SK-N-SH (cell line): ENCODE measurements at regions not wholly inside any gene's neighbourhood (a gene's known extent, or its start where the extent isn't known, plus 50 kb on each side); places are given as distances from the start of the nearest gene placed in this dataset.

Experiments used
- CTCF ChIA-PET: fragments of 300-600, 350-600 bp; formaldehyde crosslinking; extraction: SDS; loops from one replicate; lab custom pipeline; 2021; lab: Yijun Ruan, JAX
- POLR2A ChIA-PET: fragments of 350-600 bp; sonication (Branson Sonifier 250); formaldehyde crosslinking; extraction: SDS; loops from one replicate; lab custom pipeline; 2020; ENCODE audit warnings: antibody characterized with exemption, inconsistent platforms; lab: Yijun Ruan, JAX
- DNase-seq: peaks from one replicate; pipeline ENCODE4 v3.0.0; 2012
- H2AFZ ChIP-seq: fragments of 200-600 bp; sonication (generic); 2 replicates; pipeline ENCODE4 v1.8.1; 2016; ENCODE audit warnings: antibody characterized with exemption, mild to moderate bottlenecking, low read depth
- H3F3A ChIP-seq: fragments of 200-600 bp; sonication (generic); replicated peaks from 2 replicates; pipeline ENCODE3; 2016; ENCODE audit warnings: antibody characterized with exemption, mild to moderate bottlenecking; ENCODE audit not compliant: insufficient read depth
- H3K27ac ChIP-seq, 2 experiments: fragments of 200-500 bp in 1 of 2; fragments of 200-600 bp in 1 of 2; sonication (Bioruptor generic) in 1 of 2; sonication (generic), shearing (Covaris generic) in 1 of 2; 2 replicates each; pipeline versions ENCODE4 v1.5.1 to v1.6.1; 2014 to 2016; ENCODE audit warnings: low read depth in 2 of 2, inconsistent platforms in 1 of 2, low read length in 1 of 2, mild to moderate bottlenecking in 1 of 2, mixed read lengths in 1 of 2
- H3K27me3 ChIP-seq: fragments of 200-600 bp; sonication (generic), shearing (Covaris generic); 2 replicates; pipeline ENCODE4 v1.6.1; 2016; ENCODE audit warnings: mixed run types; ENCODE audit not compliant: insufficient read depth
- H3K36me3 ChIP-seq, 2 experiments: fragments of 200-500 bp in 1 of 2; fragments of 200-600 bp in 1 of 2; sonication (Bioruptor generic) in 1 of 2; sonication (generic) in 1 of 2; replicated peaks in 1 of 2; 2 replicates each; pipeline versions ENCODE3 to v1.5.1; 2014 to 2016; ENCODE audit warnings: low read length in 1 of 2, mild to moderate bottlenecking in 1 of 2; ENCODE audit not compliant: insufficient read depth in 2 of 2, control insufficient read depth in 1 of 2
- H3K4me1 ChIP-seq, 2 experiments: fragments of 200-500 bp in 1 of 2; fragments of 200-600 bp in 1 of 2; sonication (Bioruptor generic) in 1 of 2; sonication (generic), shearing (Covaris generic) in 1 of 2; 2 replicates each; pipeline versions ENCODE4 v1.5.1 to v1.6.1; 2014 to 2016; ENCODE audit warnings: low read depth in 1 of 2, low read length in 1 of 2, mixed run types in 1 of 2; ENCODE audit not compliant: insufficient read depth in 2 of 2, control insufficient read depth in 1 of 2
- H3K4me2 ChIP-seq: fragments of 200-600 bp; sonication (generic), shearing (Covaris generic); 2 replicates; pipeline ENCODE4 v1.6.1; 2017; ENCODE audit warnings: mixed run types
- H3K4me3 ChIP-seq, 2 experiments: fragments of 200-500 bp in 1 of 2; fragments of 200-600 bp in 1 of 2; sonication (Bioruptor generic) in 1 of 2; sonication (generic), shearing (Covaris generic) in 1 of 2; 2 replicates each; pipeline versions ENCODE4 v1.5.1 to v1.8.1; 2014 to 2016; ENCODE audit warnings: low read depth in 2 of 2, inconsistent platforms in 1 of 2, low read length in 1 of 2, mild to moderate bottlenecking in 1 of 2, mixed read lengths in 1 of 2, moderate library complexity in 1 of 2
- H3K79me2 ChIP-seq: fragments of 200-600 bp; sonication (generic); 2 replicates; pipeline ENCODE4 v1.8.1; 2017; ENCODE audit warnings: mild to moderate bottlenecking; ENCODE audit not compliant: insufficient read depth
- H3K9ac ChIP-seq: fragments of 200-600 bp; sonication (generic); 2 replicates; pipeline ENCODE4 v1.6.1; 2017; ENCODE audit warnings: mixed run types
- H3K9me2 ChIP-seq: fragments of 200-600 bp; sonication (generic); 2 replicates; pipeline ENCODE4 v1.6.1; 2017; ENCODE audit warnings: mixed run types
- H3K9me3 ChIP-seq: fragments of 200-600 bp; sonication (generic); 2 replicates; pipeline ENCODE4 v1.6.1; 2017; ENCODE audit warnings: mixed run types, mild to moderate bottlenecking, moderate library complexity
- H4K20me1 ChIP-seq: fragments of 200-600 bp; sonication (generic); 2 replicates; pipeline ENCODE4 v1.6.1; 2017; ENCODE audit warnings: mild to moderate bottlenecking, mixed run types; ENCODE audit not compliant: insufficient read depth
- ELF1 ChIP-seq: IDR thresholded peaks from 2 replicates; pipeline ENCODE4 v1.4.0; 2012
- EP300 ChIP-seq, 2 experiments: IDR thresholded peaks; 2 replicates each; pipeline versions ENCODE4 v1.4.0 to v1.6.1; 2012; ENCODE audit warnings: borderline replicate concordance in 1 of 2, low read depth in 1 of 2, low read length in 1 of 2
- FOXM1 ChIP-seq: IDR thresholded peaks from 2 replicates; pipeline ENCODE4 v1.4.0; 2012; ENCODE audit warnings: low read depth, mild to moderate bottlenecking
- JUND ChIP-seq: IDR thresholded peaks from 2 replicates; pipeline ENCODE4 v1.4.0; 2012
- MXI1 ChIP-seq: IDR thresholded peaks from 2 replicates; pipeline ENCODE4 v1.6.1; 2012; ENCODE audit warnings: mild to moderate bottlenecking, low read depth, low read length, improper control_type of control experiment
- NFIC ChIP-seq: IDR thresholded peaks from 2 replicates; pipeline ENCODE4 v1.4.0; 2012; ENCODE audit warnings: borderline replicate concordance
- PBX3 ChIP-seq: IDR thresholded peaks from 2 replicates; pipeline ENCODE4; 2012
- POLR2AphosphoS5 ChIP-seq: IDR thresholded peaks from 2 replicates; pipeline ENCODE4 v1.6.1; 2012; ENCODE audit warnings: low read depth, low read length
- RCOR1 ChIP-seq: fragments of 150-350 bp; IDR thresholded peaks from 2 replicates; pipeline ENCODE4 v1.6.1; 2017; ENCODE audit warnings: antibody characterized with exemption, low read length
- REST ChIP-seq: IDR thresholded peaks from 2 replicates; pipeline ENCODE4 v1.6.1; 2012; ENCODE audit warnings: mild to moderate bottlenecking, low read depth, low read length, moderate library complexity
- RXRA ChIP-seq: IDR thresholded peaks from 2 replicates; pipeline ENCODE4 v1.4.0; 2012; ENCODE audit warnings: low read depth, mild to moderate bottlenecking, borderline replicate concordance
- SMC3 ChIP-seq: IDR thresholded peaks from 2 replicates; pipeline ENCODE4 v1.6.1; 2012; ENCODE audit warnings: low read depth, low read length, improper control_type of control experiment
- TAF1 ChIP-seq: IDR thresholded peaks from 2 replicates; pipeline ENCODE4 v1.6.1; 2012; ENCODE audit warnings: low read depth, mild to moderate bottlenecking, low read length, moderate library complexity, borderline replicate concordance
- TCF12 ChIP-seq: IDR thresholded peaks from 2 replicates; pipeline ENCODE4 v1.4.0; 2012
- TEAD4 ChIP-seq: IDR thresholded peaks from 2 replicates; pipeline ENCODE4 v1.4.0; 2012; ENCODE audit warnings: mild to moderate bottlenecking, borderline replicate concordance; ENCODE audit not compliant: insufficient read depth
- WGBS: methylation state at CpG from one replicate; pipeline ENCODE4 v1.1.6; 2017; ENCODE audit warnings: low lambda C conversion rate; 5-methylcytosine and 5-hydroxymethylcytosine counted together
- TF ChIP-seq, protein P1 (sequence below): fragments of 150-350 bp; IDR thresholded peaks from 2 replicates; pipeline ENCODE4 v1.6.1; 2016; ENCODE audit warnings: mild to moderate bottlenecking, low read depth, low read length
- TF ChIP-seq, protein P2 (sequence below): fragments of 200-600 bp; sonication (generic); IDR thresholded peaks from 2 replicates; pipeline ENCODE4 v1.6.1; 2017; ENCODE audit warnings: antibody characterized with exemption, mild to moderate bottlenecking, moderate library complexity
- TF ChIP-seq, protein P3 (sequence below): IDR thresholded peaks from 2 replicates; pipeline ENCODE4 v1.4.0; 2012; ENCODE audit warnings: low read depth, borderline replicate concordance

DNA sequence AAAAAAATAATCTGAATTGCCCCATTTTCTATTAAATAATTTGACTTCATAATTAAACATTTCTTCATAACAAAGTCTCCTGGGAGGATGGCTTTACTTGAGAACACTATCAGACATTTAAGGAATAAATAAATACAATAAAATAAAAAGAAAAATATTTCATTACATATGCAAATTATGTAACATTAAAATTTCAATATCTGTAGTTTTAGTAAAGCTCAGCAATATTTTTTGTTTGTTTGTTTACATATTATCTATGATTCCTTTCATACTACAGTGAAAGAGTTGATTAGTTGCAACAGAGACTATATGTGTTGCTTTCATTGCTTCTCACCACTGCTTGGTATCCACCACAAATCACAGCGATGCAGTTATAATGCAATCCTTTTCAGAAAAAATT is 474.9 kb upstream of the GJE1 start:
- 17% methylated on average over 1 of the region's 1 CpG for WGBS
- peaks cover 4% of the 10 kb centered on the region for H3F3A ChIP-seq
- POLR2A ChIA-PET: no interaction called here
- H3K9me3 ChIP-seq: peaks cover 16% of the 10 kb centered on the region
- H2AFZ ChIP-seq: no peak overlapping the region
- H3K36me3 ChIP-seq: no peaks in the 10 kb centered on the region
- H3K9ac ChIP-seq: no peak overlapping the region
- H3K4me1 ChIP-seq: no peaks in the 10 kb centered on the region
- DNase-seq: no peak
- no peak overlapping the region for H3K27ac ChIP-seq
- no peaks in the 10 kb centered on the region for H4K20me1 ChIP-seq
- H3K4me3 ChIP-seq: no peak overlapping the region
- CTCF ChIA-PET: no interaction called here
- H3K4me2 ChIP-seq: no peak overlapping the region
- no peaks in the 10 kb centered on the region for H3K27me3 ChIP-seq
- no peaks in the 10 kb centered on the region for H3K9me2 ChIP-seq
- TF ChIP-seq NFIC (no peak), SMC3 (no peak), TCF12 (no peak), POLR2AphosphoS5 (no peak), JUND (no peak), RCOR1 (no peak), FOXM1 (no peak), ELF1 (no peak), REST (no peak), TAF1 (no peak), EP300 (IDR thresholded peaks at IDR 0.05; ENCODE audit: borderline replicate concordance in 1 of 2, low read depth in 1 of 2, low read length in 1 of 2) (no peak), TEAD4 (no peak), MXI1 (no peak), RXRA (no peak), PBX3 (no peak)
- TF ChIP-seq, protein P1, sequence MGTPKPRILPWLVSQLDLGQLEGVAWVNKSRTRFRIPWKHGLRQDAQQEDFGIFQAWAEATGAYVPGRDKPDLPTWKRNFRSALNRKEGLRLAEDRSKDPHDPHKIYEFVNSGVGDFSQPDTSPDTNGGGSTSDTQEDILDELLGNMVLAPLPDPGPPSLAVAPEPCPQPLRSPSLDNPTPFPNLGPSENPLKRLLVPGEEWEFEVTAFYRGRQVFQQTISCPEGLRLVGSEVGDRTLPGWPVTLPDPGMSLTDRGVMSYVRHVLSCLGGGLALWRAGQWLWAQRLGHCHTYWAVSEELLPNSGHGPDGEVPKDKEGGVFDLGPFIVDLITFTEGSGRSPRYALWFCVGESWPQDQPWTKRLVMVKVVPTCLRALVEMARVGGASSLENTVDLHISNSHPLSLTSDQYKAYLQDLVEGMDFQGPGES: no peak
- TF ChIP-seq, protein P2, sequence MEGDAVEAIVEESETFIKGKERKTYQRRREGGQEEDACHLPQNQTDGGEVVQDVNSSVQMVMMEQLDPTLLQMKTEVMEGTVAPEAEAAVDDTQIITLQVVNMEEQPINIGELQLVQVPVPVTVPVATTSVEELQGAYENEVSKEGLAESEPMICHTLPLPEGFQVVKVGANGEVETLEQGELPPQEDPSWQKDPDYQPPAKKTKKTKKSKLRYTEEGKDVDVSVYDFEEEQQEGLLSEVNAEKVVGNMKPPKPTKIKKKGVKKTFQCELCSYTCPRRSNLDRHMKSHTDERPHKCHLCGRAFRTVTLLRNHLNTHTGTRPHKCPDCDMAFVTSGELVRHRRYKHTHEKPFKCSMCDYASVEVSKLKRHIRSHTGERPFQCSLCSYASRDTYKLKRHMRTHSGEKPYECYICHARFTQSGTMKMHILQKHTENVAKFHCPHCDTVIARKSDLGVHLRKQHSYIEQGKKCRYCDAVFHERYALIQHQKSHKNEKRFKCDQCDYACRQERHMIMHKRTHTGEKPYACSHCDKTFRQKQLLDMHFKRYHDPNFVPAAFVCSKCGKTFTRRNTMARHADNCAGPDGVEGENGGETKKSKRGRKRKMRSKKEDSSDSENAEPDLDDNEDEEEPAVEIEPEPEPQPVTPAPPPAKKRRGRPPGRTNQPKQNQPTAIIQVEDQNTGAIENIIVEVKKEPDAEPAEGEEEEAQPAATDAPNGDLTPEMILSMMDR: no peak
- TF ChIP-seq, protein P3, sequence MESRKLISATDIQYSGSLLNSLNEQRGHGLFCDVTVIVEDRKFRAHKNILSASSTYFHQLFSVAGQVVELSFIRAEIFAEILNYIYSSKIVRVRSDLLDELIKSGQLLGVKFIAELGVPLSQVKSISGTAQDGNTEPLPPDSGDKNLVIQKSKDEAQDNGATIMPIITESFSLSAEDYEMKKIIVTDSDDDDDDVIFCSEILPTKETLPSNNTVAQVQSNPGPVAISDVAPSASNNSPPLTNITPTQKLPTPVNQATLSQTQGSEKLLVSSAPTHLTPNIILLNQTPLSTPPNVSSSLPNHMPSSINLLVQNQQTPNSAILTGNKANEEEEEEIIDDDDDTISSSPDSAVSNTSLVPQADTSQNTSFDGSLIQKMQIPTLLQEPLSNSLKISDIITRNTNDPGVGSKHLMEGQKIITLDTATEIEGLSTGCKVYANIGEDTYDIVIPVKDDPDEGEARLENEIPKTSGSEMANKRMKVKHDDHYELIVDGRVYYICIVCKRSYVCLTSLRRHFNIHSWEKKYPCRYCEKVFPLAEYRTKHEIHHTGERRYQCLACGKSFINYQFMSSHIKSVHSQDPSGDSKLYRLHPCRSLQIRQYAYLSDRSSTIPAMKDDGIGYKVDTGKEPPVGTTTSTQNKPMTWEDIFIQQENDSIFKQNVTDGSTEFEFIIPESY: no peak
- TF ChIP-seq, all 33 proteins: peak for 0
- no peaks in the 10 kb centered on the region for H3K79me2 ChIP-seq
